Right atrium auricular region (tissue), 2 donors: ENCODE measurements at regions not wholly inside any gene's neighbourhood (a gene's known extent, or its start where the extent isn't known, plus 50 kb on each side); places are given as distances from the start of the nearest gene placed in this dataset.

Experiments used
- DNase-seq: peaks from one replicate; pipeline ENCODE4 v3.0.0-alpha.2; 2019; ENCODE audit warnings: low spot score
- H3K27ac ChIP-seq, 2 donors: fragments of 200-600 bp; sonication (generic); 1 replicate in 1 of 2; 2 replicates in 1 of 2; pipeline ENCODE4 v1.5.1; 2016 to 2019
- H3K27me3 ChIP-seq, 2 donors: fragments of 200-600 bp; sonication (generic); one replicate each; pipeline versions ENCODE4 v1.5.1 to v1.6.0; 2017 to 2019
- H3K36me3 ChIP-seq: fragments of 200-600 bp; sonication (generic); one replicate; pipeline ENCODE4 v1.5.1; 2016
- H3K4me1 ChIP-seq, 2 donors: fragments of 200-600 bp; sonication (generic); one replicate each; pipeline versions ENCODE4 v1.5.1 to v1.6.0; 2017 to 2019
- H3K4me3 ChIP-seq, 2 donors: fragments of 200-600 bp; sonication (generic); 1 replicate in 1 of 2; 2 replicates in 1 of 2; pipeline ENCODE4 v1.5.1; 2017 to 2019; ENCODE audit warnings: mild to moderate bottlenecking in 1 of 2, moderate library complexity in 1 of 2
- H3K9me3 ChIP-seq, 2 donors: fragments of 200-600 bp; sonication (generic); one replicate each; pipeline ENCODE4 v1.5.1; 2019
- CTCF ChIP-seq, 2 donors: fragments of 200-600 bp; sonication (generic); IDR thresholded peaks; one replicate each; pipeline ENCODE4 v1.5.1; 2019; ENCODE audit warnings: antibody characterized with exemption in 2 of 2

DNA sequence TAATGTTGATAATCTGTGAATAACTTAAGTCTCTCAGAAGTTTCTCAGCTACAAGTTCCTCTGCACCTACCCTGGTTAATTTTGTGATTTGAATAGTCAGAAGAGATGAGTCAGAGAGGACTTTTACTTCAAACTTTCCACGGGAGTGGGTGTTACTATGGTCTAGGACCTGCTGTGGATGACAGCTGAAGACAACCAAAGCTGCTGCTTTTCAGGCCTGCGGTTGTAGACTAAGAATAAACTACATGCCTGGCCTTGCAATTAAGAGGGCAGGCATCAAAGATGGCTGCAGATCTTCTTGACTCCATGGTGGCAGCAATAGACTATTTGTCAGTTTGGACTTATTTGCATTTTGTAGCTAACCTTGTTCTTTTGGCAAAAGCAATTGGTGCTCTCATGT, 227.1 kb upstream of the KRR1 start:
- no peak for TF ChIP-seq CTCF (IDR thresholded peaks at IDR 0.05)
- Histone ChIP-seq H3K27ac (no peak overlapping the region), H3K36me3 (no peaks in the 10 kb centered on the region), H3K4me3 (no peak overlapping the region), H3K4me1 (no peaks in the 10 kb centered on the region), H3K9me3 (no peaks in the 10 kb centered on the region), H3K27me3 (no peaks in the 10 kb centered on the region)
- no peak for DNase-seq

DNA sequence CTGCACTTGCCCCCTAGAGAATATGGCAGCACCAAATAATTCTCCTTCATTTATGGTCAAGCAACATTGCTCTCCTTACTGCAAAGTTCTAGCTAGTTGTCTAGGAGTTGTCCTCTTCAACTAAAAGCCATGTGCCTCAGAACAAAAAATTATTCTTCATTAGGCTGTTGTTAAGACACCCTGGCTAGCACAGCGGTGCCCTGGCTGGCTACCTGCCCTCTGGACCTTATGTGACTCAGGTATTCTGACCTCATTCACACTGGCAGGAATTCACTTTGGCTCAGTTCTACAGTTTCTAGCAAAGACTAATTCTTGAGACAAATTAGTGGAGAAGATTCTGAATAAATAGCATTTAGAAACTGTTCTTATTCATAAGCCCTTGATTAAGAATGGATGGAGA, 224.4 kb upstream of the KRR1 start:
- TF ChIP-seq CTCF (IDR thresholded peaks at IDR 0.05), result no peak
- Histone ChIP-seq H3K27ac (no peak overlapping the region), H3K4me3 (no peak overlapping the region), H3K36me3 (no peaks in the 10 kb centered on the region), H3K27me3 (no peaks in the 10 kb centered on the region), H3K9me3 (no peaks in the 10 kb centered on the region), H3K4me1 (no peaks in the 10 kb centered on the region)
- DNase-seq, result no peak

GRCh38 chr12:75728826-75729225, 217.4 kb upstream of the KRR1 start:
- no peaks in the 10 kb centered on the region for H3K36me3 ChIP-seq

GRCh38 chr12:75727577-75727976, 216.2 kb upstream of the KRR1 start:
- Histone ChIP-seq H3K4me1 (peaks cover 0 to 28% of the 10 kb centered on the region in 2 donors), H3K9me3 (no peaks in the 10 kb centered on the region), H3K4me3 (no peak overlapping the region), H3K36me3 (no peaks in the 10 kb centered on the region), H3K27me3 (no peaks in the 10 kb centered on the region), H3K27ac (no peak overlapping the region)
- DNase-seq, result no peak
- TF ChIP-seq CTCF (IDR thresholded peaks at IDR 0.05), result no peak

More at GRCh38 chr12:75728826-75729225, 217.4 kb upstream of the KRR1 start:
- Histone ChIP-seq H3K9me3 (no peaks in the 10 kb centered on the region), H3K4me1 (peaks cover 0 to 17% of the 10 kb centered on the region in 2 donors), H3K27me3 (no peaks in the 10 kb centered on the region), H3K4me3 (no peak overlapping the region), H3K27ac (no peak overlapping the region)
- no peak for TF ChIP-seq CTCF (IDR thresholded peaks at IDR 0.05)
- DNase-seq, result no peak

DNA sequence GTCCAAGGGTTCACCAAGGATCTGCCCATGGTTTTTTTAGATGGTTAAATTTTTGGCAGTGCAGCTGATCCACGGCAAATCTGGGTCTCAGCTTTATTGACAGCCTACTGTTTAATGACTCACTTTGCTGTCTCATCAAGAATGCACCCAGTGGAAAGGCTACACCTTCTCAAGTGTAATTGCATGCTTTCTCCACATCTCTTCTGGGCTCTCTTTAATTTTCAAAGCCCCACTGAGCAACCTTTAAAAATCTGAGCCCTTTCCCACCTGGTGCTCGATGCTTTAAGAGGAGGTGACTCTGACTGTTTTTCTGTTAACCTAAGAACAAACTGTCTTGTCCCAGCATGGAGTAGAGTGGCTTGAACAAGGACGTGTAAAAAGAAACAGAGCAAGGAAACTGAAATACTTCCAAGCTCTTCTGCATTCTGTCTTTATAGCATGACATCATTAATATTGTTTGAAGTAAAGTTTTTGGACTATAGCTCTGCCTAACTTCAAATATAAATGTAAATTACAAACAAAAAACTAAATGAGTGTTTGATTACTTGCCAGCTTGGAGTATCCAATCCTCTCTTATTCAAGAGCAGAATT, 214.2 kb upstream of the KRR1 start:
- H3K9me3 ChIP-seq, result no peaks in the 10 kb centered on the region

More for the DNA sequence above, 214.2 kb upstream of the KRR1 start:
- Histone ChIP-seq H3K36me3 (no peaks in the 10 kb centered on the region), H3K27me3 (no peaks in the 10 kb centered on the region), H3K4me3 (no peak overlapping the region), H3K4me1 (peaks cover 0 to 47% of the 10 kb centered on the region in 2 donors), H3K27ac (peak overlapping the region; percentile 32 to 41)
- DNase-seq, result no peak
- no peak for TF ChIP-seq CTCF (IDR thresholded peaks at IDR 0.05)
